ENCODE measurements at regions not wholly inside any gene's neighbourhood (a gene's known extent, or its start where the extent isn't known, plus 50 kb on each side); places are given as distances from the start of the nearest gene placed in this dataset.

DNA sequence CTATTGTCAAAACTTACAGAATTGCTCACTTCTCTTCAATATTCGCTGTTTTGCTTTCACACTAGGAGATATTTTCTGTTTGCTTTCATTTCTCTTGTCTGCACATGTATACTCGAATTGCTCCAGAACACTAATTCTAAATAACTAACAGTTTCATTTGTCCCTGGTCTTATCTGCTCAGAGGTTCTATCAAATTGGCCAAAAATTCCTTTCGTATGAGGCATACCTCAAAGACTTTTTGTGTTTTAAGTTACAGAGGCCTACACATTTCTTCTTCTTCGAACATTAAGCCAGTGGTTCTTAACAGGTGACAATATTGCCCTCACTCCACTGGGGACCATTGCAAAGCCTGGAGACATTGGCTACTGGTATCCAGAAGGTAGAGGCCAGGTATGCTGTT lies 1314.6 kb downstream of the EFNB2 start:
- TF ChIP-seq CTCF (IDR thresholded peaks at IDR 0.05; ENCODE audit: borderline replicate concordance): no peak
- H3K27ac ChIP-seq (replicated peaks): no peak overlapping the region
- no peaks in the 10 kb centered on the region for H3K4me1 ChIP-seq
- DNase-seq: no peak
- intact Hi-C loops (cut with micrococcal nuclease): no loop called here
- no peaks in the 10 kb centered on the region for H3K27me3 ChIP-seq (ENCODE audit: low read depth)
- no peaks in the 10 kb centered on the region for H3K9me3 ChIP-seq (replicated peaks)
- no peaks in the 10 kb centered on the region for H3K36me3 ChIP-seq
- H3K4me3 ChIP-seq: no peak overlapping the region

DNA sequence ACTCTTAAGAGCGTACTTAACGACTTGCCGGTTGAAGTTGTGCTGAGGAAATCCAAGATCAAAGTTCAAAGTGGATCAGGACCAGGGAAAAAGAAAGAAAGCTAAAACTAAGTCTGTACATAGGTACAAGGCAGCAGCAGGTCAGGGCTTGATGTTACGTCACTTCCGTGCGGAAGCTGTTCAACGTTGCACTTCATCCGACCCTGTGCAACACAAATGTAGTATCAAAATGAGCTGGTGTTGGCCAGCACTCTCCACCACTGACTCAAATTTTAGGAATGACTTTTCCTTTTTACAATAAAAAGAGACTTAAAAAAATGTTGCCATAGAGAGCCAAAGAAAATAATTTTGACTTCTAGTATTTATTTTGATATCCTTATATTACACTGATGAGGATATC lies 1315.4 kb downstream of the EFNB2 start:
- no peak for DNase-seq
- H3K9me3 ChIP-seq (replicated peaks): no peaks in the 10 kb centered on the region
- no peak overlapping the region for H3K4me3 ChIP-seq
- H3K27me3 ChIP-seq (ENCODE audit: low read depth): no peaks in the 10 kb centered on the region
- no peaks in the 10 kb centered on the region for H3K36me3 ChIP-seq
- no peaks in the 10 kb centered on the region for H3K4me1 ChIP-seq
- no peak for TF ChIP-seq CTCF (IDR thresholded peaks at IDR 0.05; ENCODE audit: borderline replicate concordance)
- intact Hi-C loops (cut with micrococcal nuclease): no loop called here
- H3K27ac ChIP-seq (replicated peaks): no peak overlapping the region

DNA sequence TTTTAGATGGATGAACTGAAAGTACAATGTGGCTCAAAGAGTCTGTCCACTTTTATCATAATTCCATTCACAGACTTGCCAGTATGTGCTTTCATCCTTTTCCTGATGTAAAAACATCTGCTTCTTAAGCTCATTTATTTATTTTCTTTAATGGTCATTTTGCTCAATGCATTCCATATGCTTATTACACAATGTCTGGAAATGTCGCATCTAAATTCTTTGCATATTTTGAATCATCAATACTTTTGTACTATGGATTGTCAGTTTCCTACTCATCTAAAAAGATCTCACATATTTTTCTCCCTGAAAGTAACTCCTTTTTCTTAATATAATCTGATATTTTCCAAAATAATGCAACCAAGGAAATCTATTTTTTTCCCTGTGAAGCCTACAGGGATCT lies 1315.8 kb downstream of the EFNB2 start:
- intact Hi-C loops (cut with micrococcal nuclease): no loop called here

DNA sequence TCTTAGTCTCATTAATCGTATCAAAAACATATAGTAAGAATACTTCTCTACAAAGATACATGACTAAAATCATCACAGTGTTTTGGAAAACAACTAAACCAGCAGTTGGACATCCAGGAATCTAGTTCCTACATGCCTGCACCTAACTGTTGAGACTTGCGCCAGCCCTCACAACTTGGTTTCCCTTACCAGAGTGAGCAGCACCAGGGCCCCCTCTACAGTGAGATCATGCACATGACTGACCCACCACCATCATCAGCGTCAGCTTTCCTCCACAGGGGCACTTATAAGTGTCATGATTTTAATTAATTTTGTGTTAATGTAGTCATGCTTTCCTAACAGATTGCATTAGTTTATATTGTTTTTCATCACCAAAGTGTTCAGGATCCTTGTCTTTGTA lies 1322.0 kb downstream of the EFNB2 start:
- TF ChIP-seq CTCF (IDR thresholded peaks at IDR 0.05; ENCODE audit: borderline replicate concordance): no peak
- no peak overlapping the region for H3K4me3 ChIP-seq
- no peak for DNase-seq
- H3K27me3 ChIP-seq (ENCODE audit: low read depth): no peaks in the 10 kb centered on the region
- no peaks in the 10 kb centered on the region for H3K9me3 ChIP-seq (replicated peaks)
- H3K36me3 ChIP-seq: no peaks in the 10 kb centered on the region
- no peaks in the 10 kb centered on the region for H3K4me1 ChIP-seq
- intact Hi-C loops (cut with micrococcal nuclease): no loop called here
- H3K27ac ChIP-seq (replicated peaks): no peak overlapping the region

More for the DNA sequence above, 1315.8 kb downstream of the EFNB2 start:
- DNase-seq: no peak
- no peak for TF ChIP-seq CTCF (IDR thresholded peaks at IDR 0.05; ENCODE audit: borderline replicate concordance)
- H3K27me3 ChIP-seq (ENCODE audit: low read depth): no peaks in the 10 kb centered on the region
- no peak overlapping the region for H3K4me3 ChIP-seq
- no peak overlapping the region for H3K27ac ChIP-seq (replicated peaks)
- H3K36me3 ChIP-seq: no peaks in the 10 kb centered on the region
- H3K9me3 ChIP-seq (replicated peaks): no peaks in the 10 kb centered on the region
- no peaks in the 10 kb centered on the region for H3K4me1 ChIP-seq

DNA sequence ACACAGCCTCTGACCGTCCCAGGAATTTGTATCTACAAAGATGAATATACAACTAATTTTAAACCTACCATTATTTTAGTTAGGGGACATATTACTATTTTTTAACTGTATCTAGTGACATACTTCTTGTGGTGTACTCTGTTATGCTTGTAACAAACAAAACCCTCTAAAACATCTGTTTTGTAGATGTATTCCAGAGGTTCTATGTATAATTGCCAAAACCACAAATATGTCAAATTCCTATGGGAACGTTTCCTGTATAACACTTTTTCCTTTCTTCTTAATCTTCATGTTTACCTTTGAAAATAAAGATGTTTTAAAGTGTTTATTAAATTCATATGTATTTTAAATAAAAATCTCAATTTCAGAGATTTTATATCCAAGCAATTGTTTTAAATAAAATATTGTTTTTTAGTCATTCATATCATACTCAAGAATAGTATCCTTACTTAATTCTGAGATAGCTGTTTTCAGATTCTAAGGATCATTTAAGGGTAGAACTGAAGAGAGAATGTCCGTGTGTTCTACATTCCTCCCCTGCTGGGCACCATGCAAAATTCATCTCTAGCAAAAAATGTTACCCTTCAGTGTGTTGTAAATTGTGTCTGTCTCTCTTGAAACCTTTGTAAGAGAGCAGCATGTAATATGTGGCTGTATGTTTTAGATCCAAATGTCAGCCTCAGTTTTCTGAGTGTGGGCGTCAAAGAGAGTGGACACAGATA lies 1327.7 kb downstream of the EFNB2 start:
- Histone ChIP-seq H3K4me3 (no peak overlapping the region), H3K36me3 (no peaks in the 10 kb centered on the region), H3K27me3 (ENCODE audit: low read depth) (no peaks in the 10 kb centered on the region), H3K9me3 (replicated peaks) (no peaks in the 10 kb centered on the region), H3K4me1 (no peaks in the 10 kb centered on the region), H3K27ac (replicated peaks) (no peak overlapping the region)
- no peak for DNase-seq
- intact Hi-C loops (cut with micrococcal nuclease): no loop called here
- no peak for TF ChIP-seq CTCF (IDR thresholded peaks at IDR 0.05; ENCODE audit: borderline replicate concordance)
